Tibial nerve (tissue), 4 donors: ENCODE measurements at regions not wholly inside any gene's neighbourhood (a gene's known extent, or its start where the extent isn't known, plus 50 kb on each side); places are given as distances from the start of the nearest gene placed in this dataset.

ENCODE experiments used
- DNase-seq, 2 donors: peaks; one replicate each; pipeline ENCODE4 v3.0.0-alpha.2; 2019; ENCODE audit warnings: low spot score in 2 of 2
- H3K27ac ChIP-seq, 4 donors: fragments of 200-600 bp; sonication (generic) in 3 of 4; one replicate each; pipeline ENCODE4 v1.5.1; 2017 to 2019; ENCODE audit warnings: mild to moderate bottlenecking in 1 of 4
- H3K27me3 ChIP-seq, 2 donors: fragments of 200-600 bp; sonication (generic) in 1 of 2; one replicate each; pipeline versions ENCODE4 v1.5.1 to v1.6.0; 2017 to 2019
- H3K36me3 ChIP-seq, 3 donors: fragments of 200-600 bp; sonication (generic); one replicate each; pipeline ENCODE4 v1.5.1; 2018 to 2019
- H3K4me1 ChIP-seq, 4 donors: fragments of 200-600 bp; sonication (generic) in 3 of 4; one replicate each; pipeline ENCODE4 v1.5.1; 2017 to 2019
- H3K4me3 ChIP-seq, 4 donors: fragments of 200-600 bp; sonication (generic) in 3 of 4; one replicate each; pipeline ENCODE4 v1.5.1; 2017 to 2019; ENCODE audit warnings: mild to moderate bottlenecking in 1 of 4, moderate library complexity in 1 of 4
- H3K9me3 ChIP-seq, 4 donors: fragments of 200-600 bp; sonication (generic) in 3 of 4; one replicate each; pipeline ENCODE4 v1.5.1; 2017 to 2019
- CTCF ChIP-seq, 5 experiments: fragments of 200-600 bp in 3 of 5; fragments of 450-650 bp in 2 of 5; sonication (generic) in 3 of 5; IDR thresholded peaks; one replicate each; pipeline ENCODE4 v1.5.1; 2016 to 2019; ENCODE audit warnings: antibody characterized with exemption in 5 of 5, mild to moderate bottlenecking in 3 of 5, moderate library complexity in 2 of 5
- EP300 ChIP-seq, 2 donors: sonication (generic); formaldehyde crosslinking; IDR thresholded peaks; one replicate each; pipeline ENCODE4 v1.6.1; 2017; ENCODE audit warnings: antibody characterized with exemption in 2 of 2, mild to moderate bottlenecking in 1 of 2
- POLR2A ChIP-seq, 2 donors: fragments of 450-650 bp; IDR thresholded peaks; one replicate each; pipeline ENCODE4 v1.6.1; 2017; ENCODE audit warnings: antibody characterized with exemption in 2 of 2, mild to moderate bottlenecking in 2 of 2, moderate library complexity in 2 of 2
- WGBS, 2 donors: methylation state at CpG; one replicate each; pipeline ENCODE4 v1.1.5; 2018; 5-methylcytosine and 5-hydroxymethylcytosine counted together

GRCh38 chr4:89545315-89545714 is 237.7 kb upstream of the GPRIN3 start:
- TF ChIP-seq POLR2A (IDR thresholded peaks at IDR 0.05) (no peak), CTCF (IDR thresholded peaks at IDR 0.05) (no peak), EP300 (IDR thresholded peaks at IDR 0.05) (no peak)
- 95 to 98% methylated on average over 1 of the region's 1 CpG for WGBS, 2 donors
- Histone ChIP-seq H3K4me3 (no peak overlapping the region), H3K27ac (no peak overlapping the region), H3K9me3 (peaks cover 0 to 6% (median 3%) of the 10 kb centered on the region in 4 donors), H3K36me3 (no peaks in the 10 kb centered on the region), H3K27me3 (no peaks in the 10 kb centered on the region), H3K4me1 (no peaks in the 10 kb centered on the region)
- DNase-seq, result no peak

- H3K4me3 ChIP-seq, result no peak overlapping the region
- H3K36me3 ChIP-seq, result no peaks in the 10 kb centered on the region
- no peak for TF ChIP-seq EP300 (IDR thresholded peaks at IDR 0.05)
- TF ChIP-seq POLR2A (IDR thresholded peaks at IDR 0.05), result no peak
- no peak for TF ChIP-seq CTCF (IDR thresholded peaks at IDR 0.05)
- no peaks in the 10 kb centered on the region for H3K4me1 ChIP-seq
- H3K27ac ChIP-seq, result no peak overlapping the region
- DNase-seq, result no peak
- H3K9me3 ChIP-seq, result peaks cover 0 to 6% (median 3%) of the 10 kb centered on the region in 4 donors
- no peaks in the 10 kb centered on the region for H3K27me3 ChIP-seq
Observed at GRCh38 chr4:89541998-89542397, 234.4 kb upstream of the GPRIN3 start.

DNA sequence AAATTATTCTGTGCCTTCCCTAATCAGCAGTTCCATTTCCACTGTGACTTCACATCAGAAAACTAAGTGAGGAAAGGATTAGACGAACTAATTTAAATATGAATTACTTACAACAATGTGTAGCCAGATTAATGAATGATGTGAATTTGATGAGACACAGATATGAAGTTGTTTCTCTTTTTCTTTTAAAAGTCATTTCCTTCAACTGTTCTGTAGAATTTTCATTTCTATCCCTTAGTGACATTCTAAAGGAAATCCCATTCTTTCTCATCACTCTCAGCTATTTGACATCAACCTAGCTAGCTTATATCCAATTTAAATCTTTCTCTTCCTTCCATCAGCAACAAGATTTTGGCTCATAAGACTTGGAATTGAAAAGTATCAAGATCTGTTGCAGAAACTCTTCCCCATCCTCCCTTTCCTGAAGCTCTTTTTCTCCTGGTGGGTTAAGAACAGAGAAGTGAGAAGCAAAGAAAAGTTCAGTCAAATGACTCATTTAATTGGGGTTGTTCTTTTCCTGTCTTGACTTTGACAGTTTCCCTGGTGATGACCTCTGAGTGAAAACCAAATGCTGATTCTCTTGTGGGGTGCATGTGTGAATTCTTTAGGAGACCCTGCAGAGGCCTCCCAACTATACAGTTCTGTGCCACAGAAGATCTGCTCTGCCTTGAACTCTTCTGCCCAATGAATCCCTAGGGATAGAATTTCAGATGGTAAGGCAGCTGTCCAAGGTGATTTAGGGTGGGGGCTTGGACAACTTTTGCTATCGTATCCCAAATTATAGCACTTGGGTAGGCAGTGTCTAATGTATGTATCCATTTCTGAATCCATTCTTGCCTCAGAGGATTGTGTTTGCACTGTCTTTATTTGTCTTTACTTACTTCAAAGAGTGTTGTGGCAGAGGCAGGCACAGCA is 232.5 kb upstream of the GPRIN3 start:
- H3K27me3 ChIP-seq, result no peaks in the 10 kb centered on the region
- peaks cover 0 to 4% (median 2%) of the 10 kb centered on the region in 4 donors for H3K9me3 ChIP-seq
- no peaks in the 10 kb centered on the region for H3K36me3 ChIP-seq
- DNase-seq, result no peak
- H3K4me1 ChIP-seq, result no peaks in the 10 kb centered on the region
- TF ChIP-seq POLR2A (IDR thresholded peaks at IDR 0.05) (no peak), CTCF (IDR thresholded peaks at IDR 0.05) (no peak), EP300 (IDR thresholded peaks at IDR 0.05) (no peak)
- WGBS, 2 donors, result 72 to 77% methylated on average over 2 of the region's 2 CpGs
- no peak overlapping the region for H3K4me3 ChIP-seq
- no peak overlapping the region for H3K27ac ChIP-seq

DNA sequence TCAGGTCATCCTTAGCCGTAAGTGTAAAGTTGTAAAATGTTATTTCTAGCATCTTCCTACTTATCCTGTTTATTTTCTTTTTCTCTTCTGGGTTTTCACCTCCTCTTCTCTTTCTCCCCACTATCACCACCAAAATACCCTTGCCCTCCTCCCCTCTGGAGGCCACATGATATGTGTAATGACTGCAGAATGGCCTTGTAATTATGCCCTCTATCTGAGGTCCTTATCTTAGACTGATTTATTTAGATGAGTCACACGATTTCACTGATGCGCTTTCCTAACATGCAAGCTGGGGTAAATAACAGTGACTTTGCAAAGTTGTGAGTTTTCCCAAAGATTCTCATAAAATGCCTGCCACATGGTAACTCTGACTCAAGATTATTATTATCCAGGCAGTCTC is 231.8 kb upstream of the GPRIN3 start:
- TF ChIP-seq POLR2A (IDR thresholded peaks at IDR 0.05), result no peak
- no peak for TF ChIP-seq EP300 (IDR thresholded peaks at IDR 0.05)
- no peak for TF ChIP-seq CTCF (IDR thresholded peaks at IDR 0.05)
- Histone ChIP-seq H3K27me3 (no peaks in the 10 kb centered on the region), H3K4me3 (no peak overlapping the region), H3K9me3 (no peaks in the 10 kb centered on the region), H3K4me1 (no peaks in the 10 kb centered on the region), H3K27ac (no peak overlapping the region), H3K36me3 (no peaks in the 10 kb centered on the region)
- WGBS, 2 donors, result 68 to 71% methylated on average over 3 of the region's 3 CpGs
- DNase-seq, result no peak

DNA sequence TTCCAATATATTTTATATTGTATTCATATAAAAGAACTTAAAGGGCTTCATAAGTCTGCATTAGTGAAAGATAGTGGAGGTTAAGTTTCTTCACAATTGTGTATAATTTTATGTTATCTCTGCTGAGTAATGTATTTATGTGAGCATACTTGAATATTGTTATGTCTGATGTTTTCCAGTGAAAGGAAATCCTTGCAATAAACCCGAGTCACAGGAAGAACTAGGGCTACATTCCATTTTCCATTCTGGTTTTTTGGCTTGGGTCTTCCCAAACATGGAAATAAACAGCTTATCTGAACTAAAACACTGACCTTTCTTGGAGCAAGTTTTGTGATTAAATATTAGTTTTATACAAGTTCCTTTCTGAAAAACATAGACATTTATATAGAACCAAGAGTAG is 231.3 kb upstream of the GPRIN3 start:
- Histone ChIP-seq H3K36me3 (no peaks in the 10 kb centered on the region), H3K9me3 (no peaks in the 10 kb centered on the region), H3K27me3 (no peaks in the 10 kb centered on the region), H3K4me1 (no peaks in the 10 kb centered on the region), H3K4me3 (no peak overlapping the region), H3K27ac (no peak overlapping the region)
- TF ChIP-seq CTCF (IDR thresholded peaks at IDR 0.05), result no peak
- no peak for TF ChIP-seq EP300 (IDR thresholded peaks at IDR 0.05)
- TF ChIP-seq POLR2A (IDR thresholded peaks at IDR 0.05), result no peak
- no peak for DNase-seq
- 36 to 40% methylated on average over 1 of the region's 1 CpG for WGBS, 2 donors
